GM06990 (cell line): ENCODE measurements at regions not wholly inside any gene's neighbourhood (a gene's known extent, or its start where the extent isn't known, plus 50 kb on each side); places are given as distances from the start of the nearest gene placed in this dataset.
"Not testable (repeated sequence)": the region's sequence is repeated elsewhere in the genome, so short reads cannot be mapped to it uniquely, and the experiment has no call there.

Experiments
- DNase-seq: peaks from one replicate; pipeline ENCODE4 v3.0.0-alpha.2; 2011; ENCODE audit not compliant: insufficient read length; ENCODE audit errors: extremely low read depth
- H3K27me3 ChIP-seq: replicated peaks from 2 replicates; pipeline ENCODE4 v1.6.0; 2011; ENCODE audit warnings: low read length; ENCODE audit not compliant: control insufficient read depth, insufficient read depth
- H3K36me3 ChIP-seq: 2 replicates; pipeline ENCODE4 v1.5.1; 2011; ENCODE audit warnings: low read length; ENCODE audit not compliant: control insufficient read depth, insufficient read depth
- H3K4me3 ChIP-seq: replicated peaks from 2 replicates; pipeline ENCODE4 v1.5.1; 2011; ENCODE audit warnings: low read depth, mild to moderate bottlenecking, control low read depth, low read length
- CTCF ChIP-seq: IDR thresholded peaks from 2 replicates; pipeline ENCODE4 v1.5.1; 2011; ENCODE audit warnings: low read length, control low read depth, mild to moderate bottlenecking, inconsistent platforms; ENCODE audit not compliant: insufficient read depth, poor library complexity, severe bottlenecking

GRCh38 chr10:33086100-33086499 lies 128.1 kb upstream of the ITGB1 start:
- Histone ChIP-seq H3K4me3 (no peak overlapping the region), H3K27me3 (no peaks in the 10 kb centered on the region), H3K36me3 (no peaks in the 10 kb centered on the region)
- TF ChIP-seq CTCF: no peak
- DNase-seq: no peak

GRCh38 chr10:33085313-33085833 lies 127.3 kb upstream of the ITGB1 start:
- Histone ChIP-seq H3K36me3 (no peaks in the 10 kb centered on the region), H3K27me3 (no peaks in the 10 kb centered on the region), H3K4me3 (no peak overlapping the region)
- no peak for TF ChIP-seq CTCF
- no peak for DNase-seq

GRCh38 chr10:33084453-33084852 lies 126.4 kb upstream of the ITGB1 start:
- no peak for DNase-seq
- no peak for TF ChIP-seq CTCF
- no peaks in the 10 kb centered on the region for H3K27me3 ChIP-seq
- H3K4me3 ChIP-seq: no peak overlapping the region
- H3K36me3 ChIP-seq: no peaks in the 10 kb centered on the region

DNA sequence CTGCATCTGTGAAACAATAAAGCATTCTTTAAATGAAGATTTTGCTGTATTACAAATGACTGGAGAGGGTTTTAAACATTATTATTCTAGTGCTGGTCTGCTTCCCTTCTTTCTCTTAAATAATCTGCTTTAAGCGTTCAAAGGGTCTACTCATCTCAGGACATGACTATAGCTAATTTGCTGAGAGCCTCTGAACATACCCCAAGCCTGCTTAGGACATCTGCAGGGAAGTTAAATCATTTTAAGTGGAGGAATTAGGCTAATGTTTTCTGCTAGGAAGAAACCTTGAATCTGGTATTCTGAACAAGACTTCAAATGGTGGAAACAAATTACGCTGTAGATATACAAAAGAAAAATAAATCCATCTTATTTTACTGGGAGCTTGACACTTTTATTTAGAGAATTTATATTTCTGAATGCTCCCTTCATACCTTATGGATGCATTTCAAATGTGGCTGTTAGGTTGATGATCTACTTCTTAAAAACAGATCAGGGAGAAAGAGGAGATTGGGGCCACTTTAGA lies 124.4 kb upstream of the ITGB1 start:
- no peak for TF ChIP-seq CTCF
- no peak for DNase-seq
- H3K27me3 ChIP-seq: no peaks in the 10 kb centered on the region; the same call in 1 of the 2 replicates
- H3K36me3 ChIP-seq: no peaks in the 10 kb centered on the region
- no peak overlapping the region for H3K4me3 ChIP-seq

GRCh38 chr10:33080467-33080866 lies 122.4 kb upstream of the ITGB1 start:
- not testable (repeated sequence) for H3K36me3 ChIP-seq, H3K27me3 ChIP-seq, H3K4me3 ChIP-seq

DNA sequence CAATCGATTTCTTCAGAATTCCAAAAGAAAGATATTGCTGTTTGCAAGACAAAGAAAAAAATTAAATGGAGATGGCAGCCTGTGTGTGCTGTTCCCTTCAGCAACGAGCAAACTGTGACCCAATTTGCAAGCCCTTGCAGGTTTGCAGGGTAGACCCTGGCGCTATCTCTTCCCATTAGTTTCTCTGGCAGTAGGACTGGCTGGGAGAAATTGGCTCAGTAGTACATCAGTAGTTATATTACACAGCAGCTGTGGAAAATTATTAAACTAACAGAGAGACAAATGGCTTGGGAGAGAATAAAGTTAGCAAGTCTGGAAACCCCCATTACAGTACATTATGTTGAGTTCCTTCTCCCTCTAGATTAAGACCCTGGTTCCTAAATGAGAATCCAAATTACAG lies 116.4 kb upstream of the ITGB1 start:
- no peak for DNase-seq
- no peak for TF ChIP-seq CTCF
- H3K36me3 ChIP-seq: no peaks in the 10 kb centered on the region
- H3K27me3 ChIP-seq: no peaks in the 10 kb centered on the region; the same call in 1 of the 2 replicates
- no peak overlapping the region for H3K4me3 ChIP-seq

More at GRCh38 chr10:33080467-33080866, 122.4 kb upstream of the ITGB1 start:
- not testable (repeated sequence) for DNase-seq
